ENCODE measurements at regions not wholly inside any gene's neighbourhood (a gene's known extent, or its start where the extent isn't known, plus 50 kb on each side); places are given as distances from the start of the nearest gene placed in this dataset.

DNA sequence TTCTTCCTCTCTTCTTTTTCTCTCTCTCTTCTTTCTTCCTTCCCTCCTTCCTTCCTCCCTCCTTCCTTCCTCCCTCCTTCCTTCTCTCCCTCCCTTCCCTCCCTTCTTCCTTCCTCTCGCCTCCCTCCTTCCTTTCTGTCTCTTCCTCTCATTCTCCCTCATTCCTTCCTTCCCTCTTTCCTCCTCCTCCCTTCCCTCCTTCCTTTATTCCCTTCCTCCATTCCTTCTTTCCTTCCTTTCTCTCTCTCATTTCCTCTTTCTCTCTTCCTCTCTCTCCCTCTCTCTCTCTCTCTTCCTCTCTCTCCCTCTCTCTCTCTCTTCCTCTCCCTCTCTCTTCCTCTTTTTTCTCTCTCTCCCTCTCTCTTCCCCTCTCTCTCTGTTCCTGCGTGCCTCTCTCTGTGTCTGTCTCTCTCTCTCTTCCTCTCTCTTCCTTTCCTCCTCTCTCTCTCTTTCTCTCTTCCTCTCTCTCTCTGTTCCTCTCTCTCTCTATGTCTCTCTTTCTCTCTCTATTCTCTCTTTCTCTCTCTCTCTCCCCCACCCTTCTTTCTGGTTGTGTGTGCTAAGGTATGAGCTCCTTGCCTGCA lies 80.1 kb upstream of the PFKP start:
- intact Hi-C loops (cut with DNase I) = no loop called here
- TF ChIP-seq CTCF (IDR thresholded peaks at IDR 0.05) (no peak), POLR2A (IDR thresholded peaks at IDR 0.05) (no peak), EP300 (IDR thresholded peaks at IDR 0.05) (no peak)
- WGBS, 3 donors = 41 to 46% (median 43%) methylated on average over 2 of the region's 2 CpGs
- no peaks in the 10 kb centered on the region for H3K27me3 ChIP-seq
- no peak overlapping the region for H3K27ac ChIP-seq
- H3K36me3 ChIP-seq = no peaks in the 10 kb centered on the region
- DNase-seq = no peak
- no peaks in the 10 kb centered on the region for H3K4me1 ChIP-seq (ENCODE audit: insufficient read depth)
- no peak overlapping the region for H3K4me3 ChIP-seq
- no peaks in the 10 kb centered on the region for H3K9me3 ChIP-seq

DNA sequence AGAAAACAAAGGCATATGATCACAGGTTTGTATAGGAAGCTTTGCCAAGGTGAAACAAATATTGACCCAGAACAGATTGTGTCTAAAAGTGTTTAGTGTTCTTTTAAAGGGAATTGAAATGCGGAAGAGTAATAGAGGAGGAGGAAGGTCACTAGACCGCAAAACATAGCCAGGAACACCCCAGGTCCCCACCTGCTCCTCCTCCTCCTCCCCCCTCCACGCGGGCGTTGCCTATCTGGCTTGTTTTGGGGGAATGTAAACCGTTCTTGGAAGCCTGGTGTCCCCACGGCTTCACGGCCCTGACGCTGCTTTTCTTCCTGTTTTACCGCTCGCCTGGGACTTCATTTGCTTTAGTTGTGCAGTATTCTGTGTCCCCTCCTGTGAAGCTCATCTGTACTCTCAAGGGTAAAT lies 81.0 kb upstream of the PFKP start:
- H3K27ac ChIP-seq = no peak overlapping the region

GRCh38 chr10:2985729-2986232 lies 81.6 kb upstream of the PFKP start:
- no peak overlapping the region for H3K27ac ChIP-seq
- no peak for DNase-seq
- TF ChIP-seq EP300 (IDR thresholded peaks at IDR 0.05) (no peak), CTCF (IDR thresholded peaks at IDR 0.05) (no peak), POLR2A (IDR thresholded peaks at IDR 0.05) (no peak)

More for the DNA sequence above, 81.0 kb upstream of the PFKP start:
- no peak overlapping the region for H3K4me3 ChIP-seq
- H3K27me3 ChIP-seq = no peaks in the 10 kb centered on the region
- H3K36me3 ChIP-seq = no peaks in the 10 kb centered on the region
- no peaks in the 10 kb centered on the region for H3K4me1 ChIP-seq (ENCODE audit: insufficient read depth)
- WGBS, 3 donors = 4 to 22% (median 6%) methylated on average over 11 of the region's 11 CpGs
- no peaks in the 10 kb centered on the region for H3K9me3 ChIP-seq
- no peak for DNase-seq
- no peak for TF ChIP-seq POLR2A (IDR thresholded peaks at IDR 0.05)
- no peak for TF ChIP-seq EP300 (IDR thresholded peaks at IDR 0.05)
- TF ChIP-seq CTCF (IDR thresholded peaks at IDR 0.05) = no peak
- intact Hi-C loops (cut with DNase I) = no loop called here

GRCh38 chr10:2984682-2985081 lies 82.7 kb upstream of the PFKP start:
- no peaks in the 10 kb centered on the region for H3K9me3 ChIP-seq
- DNase-seq = no peak
- H3K27ac ChIP-seq = no peak overlapping the region
- intact Hi-C loops (cut with DNase I) = no loop called here
- H3K4me3 ChIP-seq = no peak overlapping the region
- 85 to 88% (median 85%) methylated on average over 10 of the region's 10 CpGs for WGBS, 3 donors
- no peaks in the 10 kb centered on the region for H3K4me1 ChIP-seq (ENCODE audit: insufficient read depth)
- H3K27me3 ChIP-seq = no peaks in the 10 kb centered on the region
- TF ChIP-seq POLR2A (IDR thresholded peaks at IDR 0.05) = no peak
- TF ChIP-seq EP300 (IDR thresholded peaks at IDR 0.05) = no peak
- TF ChIP-seq CTCF (IDR thresholded peaks at IDR 0.05) = no peak
- no peaks in the 10 kb centered on the region for H3K36me3 ChIP-seq

More at GRCh38 chr10:2985729-2986232, 81.6 kb upstream of the PFKP start:
- no peak overlapping the region for H3K4me3 ChIP-seq
- intact Hi-C loops (cut with DNase I) = no loop called here
- WGBS, 3 donors = 21 to 33% (median 28%) methylated on average over 11 of the region's 11 CpGs
- no peaks in the 10 kb centered on the region for H3K36me3 ChIP-seq
- no peaks in the 10 kb centered on the region for H3K9me3 ChIP-seq
- no peaks in the 10 kb centered on the region for H3K27me3 ChIP-seq
- no peaks in the 10 kb centered on the region for H3K4me1 ChIP-seq (ENCODE audit: insufficient read depth)
